ENCODE measurements at regions not wholly inside any gene's neighbourhood (a gene's known extent, or its start where the extent isn't known, plus 50 kb on each side); places are given as distances from the start of the nearest gene placed in this dataset.

DNA sequence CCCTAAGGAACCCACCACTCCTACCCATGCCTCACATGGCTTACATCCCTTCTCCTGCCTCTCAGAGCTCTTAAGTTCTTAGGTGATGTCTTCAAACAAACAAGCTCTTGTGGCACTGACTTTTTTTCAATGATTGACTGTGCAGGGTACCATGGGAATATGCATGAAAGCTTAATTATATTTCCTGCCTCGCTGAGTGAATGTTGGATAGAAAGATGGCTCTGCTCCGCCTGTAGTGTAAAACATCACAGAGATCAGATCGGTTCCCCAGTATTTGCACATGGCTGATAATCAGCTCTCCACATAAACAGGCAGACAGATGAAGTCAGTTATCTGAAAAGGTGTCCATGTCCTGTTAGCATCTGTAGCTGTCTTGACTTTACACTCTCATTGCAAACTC is 820.8 kb downstream of the TDRD15 start:
- Histone ChIP-seq H3K27me3 (replicated peaks; ENCODE audit: control insufficient read depth, insufficient read depth, low read length) (no peaks in the 10 kb centered on the region), H3K4me3 (ENCODE audit: low read depth, low read length) (no peak overlapping the region), H3K9me3 (no peaks in the 10 kb centered on the region), H3K36me3 (ENCODE audit: control insufficient read depth, insufficient read depth, low read length) (no peaks in the 10 kb centered on the region), H3K4me1 (no peaks in the 10 kb centered on the region)
- no peak for DNase-seq
- Mint-ChIP-seq H3K4me1 (ENCODE audit: low read depth, unreplicated experiment) (no peaks in the 10 kb centered on the region), H3K36me3 (ENCODE audit: insufficient read depth, unreplicated experiment) (no peaks in the 10 kb centered on the region), H3K4me3 (ENCODE audit: unreplicated experiment) (no peak overlapping the region), H3K9me3 (ENCODE audit: unreplicated experiment) (no peaks in the 10 kb centered on the region), H3K27ac (ENCODE audit: unreplicated experiment) (no peak overlapping the region), H3K27me3 (ENCODE audit: insufficient read depth, unreplicated experiment) (peaks cover 3% of the 10 kb centered on the region)
- CTCF ChIA-PET = no interaction called here
- TF ChIP-seq, protein P1, sequence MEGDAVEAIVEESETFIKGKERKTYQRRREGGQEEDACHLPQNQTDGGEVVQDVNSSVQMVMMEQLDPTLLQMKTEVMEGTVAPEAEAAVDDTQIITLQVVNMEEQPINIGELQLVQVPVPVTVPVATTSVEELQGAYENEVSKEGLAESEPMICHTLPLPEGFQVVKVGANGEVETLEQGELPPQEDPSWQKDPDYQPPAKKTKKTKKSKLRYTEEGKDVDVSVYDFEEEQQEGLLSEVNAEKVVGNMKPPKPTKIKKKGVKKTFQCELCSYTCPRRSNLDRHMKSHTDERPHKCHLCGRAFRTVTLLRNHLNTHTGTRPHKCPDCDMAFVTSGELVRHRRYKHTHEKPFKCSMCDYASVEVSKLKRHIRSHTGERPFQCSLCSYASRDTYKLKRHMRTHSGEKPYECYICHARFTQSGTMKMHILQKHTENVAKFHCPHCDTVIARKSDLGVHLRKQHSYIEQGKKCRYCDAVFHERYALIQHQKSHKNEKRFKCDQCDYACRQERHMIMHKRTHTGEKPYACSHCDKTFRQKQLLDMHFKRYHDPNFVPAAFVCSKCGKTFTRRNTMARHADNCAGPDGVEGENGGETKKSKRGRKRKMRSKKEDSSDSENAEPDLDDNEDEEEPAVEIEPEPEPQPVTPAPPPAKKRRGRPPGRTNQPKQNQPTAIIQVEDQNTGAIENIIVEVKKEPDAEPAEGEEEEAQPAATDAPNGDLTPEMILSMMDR (IDR thresholded peaks at IDR 0.05; ENCODE audit: insufficient read depth in 1 of 2, low read depth in 1 of 2, low read length in 1 of 2, severe bottlenecking in 1 of 2, unreplicated experiment in 1 of 2) = no peak
- BruUV-seq (replicated peaks) = no TSS peak
- intact Hi-C loops (cut with micrococcal nuclease; ENCODE audit: unreplicated experiment) = no loop called here
- POLR2A ChIA-PET = no interaction called here

DNA sequence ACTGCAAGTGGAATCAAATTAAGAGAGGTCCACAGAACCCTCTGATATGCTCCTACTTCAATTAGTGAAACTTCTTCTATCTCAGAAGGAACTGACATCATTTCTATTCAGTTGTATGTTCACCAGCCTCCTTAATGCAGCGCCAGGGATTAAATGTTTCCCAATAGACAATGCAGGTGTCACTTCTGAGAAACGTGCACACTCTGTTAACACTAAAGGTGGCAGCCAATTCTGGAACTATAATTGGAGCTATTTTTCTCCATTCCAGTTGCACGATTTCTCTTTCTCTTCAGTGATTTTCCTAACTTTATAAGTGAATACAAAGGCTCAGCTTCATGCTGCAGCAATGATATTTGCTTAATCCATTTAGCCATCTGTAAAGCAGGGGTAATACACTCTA is 821.9 kb downstream of the TDRD15 start:
- intact Hi-C loops (cut with micrococcal nuclease; ENCODE audit: unreplicated experiment) = no loop called here
- no peaks in the 10 kb centered on the region for H3K36me3 ChIP-seq (ENCODE audit: control insufficient read depth, insufficient read depth, low read length)
- CTCF ChIA-PET = no interaction called here
- H3K27me3 ChIP-seq (replicated peaks; ENCODE audit: control insufficient read depth, insufficient read depth, low read length) = no peaks in the 10 kb centered on the region
- Mint-ChIP-seq H3K4me3 (ENCODE audit: unreplicated experiment) (no peak overlapping the region), H3K4me1 (ENCODE audit: low read depth, unreplicated experiment) (no peaks in the 10 kb centered on the region), H3K27ac (ENCODE audit: unreplicated experiment) (no peak overlapping the region), H3K27me3 (ENCODE audit: insufficient read depth, unreplicated experiment) (peaks cover 3% of the 10 kb centered on the region), H3K9me3 (ENCODE audit: unreplicated experiment) (no peaks in the 10 kb centered on the region), H3K36me3 (ENCODE audit: insufficient read depth, unreplicated experiment) (no peaks in the 10 kb centered on the region)
- POLR2A ChIA-PET = no interaction called here
- H3K9me3 ChIP-seq = no peaks in the 10 kb centered on the region
- no TSS peak for BruUV-seq (replicated peaks)
- TF ChIP-seq, protein P1 (IDR thresholded peaks at IDR 0.05; ENCODE audit: insufficient read depth in 1 of 2, low read depth in 1 of 2, low read length in 1 of 2, severe bottlenecking in 1 of 2, unreplicated experiment in 1 of 2) = no peak
- no peak for DNase-seq
- H3K4me1 ChIP-seq = no peaks in the 10 kb centered on the region
- H3K4me3 ChIP-seq (ENCODE audit: low read depth, low read length) = no peak overlapping the region

DNA sequence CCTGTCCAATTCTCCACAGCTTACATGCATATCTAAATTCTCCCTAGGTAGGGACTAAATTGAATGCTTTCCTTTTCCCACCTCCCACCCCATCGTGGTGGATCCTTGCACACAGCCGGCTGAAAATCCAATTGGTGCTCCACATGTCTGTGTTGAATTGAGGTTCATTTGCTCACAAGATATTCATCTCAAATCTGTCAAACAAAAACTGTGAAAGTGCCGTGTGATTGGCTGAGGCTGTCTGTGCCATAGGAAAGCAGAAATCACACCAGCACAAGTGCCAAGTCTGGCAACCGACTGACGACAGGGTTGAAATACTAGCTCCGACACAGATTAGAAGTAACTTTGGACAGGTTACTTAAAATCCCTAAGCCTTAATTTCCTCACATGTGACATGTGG is 823.3 kb downstream of the TDRD15 start:
- Mint-ChIP-seq H3K9me3 (ENCODE audit: unreplicated experiment) (no peaks in the 10 kb centered on the region), H3K36me3 (ENCODE audit: insufficient read depth, unreplicated experiment) (no peaks in the 10 kb centered on the region), H3K27ac (ENCODE audit: unreplicated experiment) (no peak overlapping the region), H3K4me1 (ENCODE audit: low read depth, unreplicated experiment) (no peaks in the 10 kb centered on the region), H3K27me3 (ENCODE audit: insufficient read depth, unreplicated experiment) (peaks cover 3% of the 10 kb centered on the region), H3K4me3 (ENCODE audit: unreplicated experiment) (no peak overlapping the region)
- Histone ChIP-seq H3K9me3 (no peaks in the 10 kb centered on the region), H3K4me3 (ENCODE audit: low read depth, low read length) (no peak overlapping the region), H3K4me1 (no peaks in the 10 kb centered on the region), H3K27me3 (replicated peaks; ENCODE audit: control insufficient read depth, insufficient read depth, low read length) (no peaks in the 10 kb centered on the region), H3K36me3 (ENCODE audit: control insufficient read depth, insufficient read depth, low read length) (no peaks in the 10 kb centered on the region)
- CTCF ChIA-PET = no interaction called here
- intact Hi-C loops (cut with micrococcal nuclease; ENCODE audit: unreplicated experiment) = no loop called here
- POLR2A ChIA-PET = no interaction called here
- TF ChIP-seq, protein P1 (IDR thresholded peaks at IDR 0.05; ENCODE audit: insufficient read depth in 1 of 2, low read depth in 1 of 2, low read length in 1 of 2, severe bottlenecking in 1 of 2, unreplicated experiment in 1 of 2) = no peak
- no TSS peak for BruUV-seq (replicated peaks)
- DNase-seq = no peak

All from Caco-2 (cell line).